HG03064 (cell line): ENCODE measurements at regions not wholly inside any gene's neighbourhood (a gene's known extent, or its start where the extent isn't known, plus 50 kb on each side); places are given as distances from the start of the nearest gene placed in this dataset.
"Not testable (repeated sequence)": the region's sequence is repeated elsewhere in the genome, so short reads cannot be mapped to it uniquely, and the experiment has no call there.

Experiments used
- ATAC-seq: cut with Tn5 transposase; IDR thresholded peaks from one replicate; pipeline ENCODE4 v1.9.1; 2021; ENCODE audit warnings: low read depth; ENCODE audit not compliant: unreplicated experiment

DNA sequence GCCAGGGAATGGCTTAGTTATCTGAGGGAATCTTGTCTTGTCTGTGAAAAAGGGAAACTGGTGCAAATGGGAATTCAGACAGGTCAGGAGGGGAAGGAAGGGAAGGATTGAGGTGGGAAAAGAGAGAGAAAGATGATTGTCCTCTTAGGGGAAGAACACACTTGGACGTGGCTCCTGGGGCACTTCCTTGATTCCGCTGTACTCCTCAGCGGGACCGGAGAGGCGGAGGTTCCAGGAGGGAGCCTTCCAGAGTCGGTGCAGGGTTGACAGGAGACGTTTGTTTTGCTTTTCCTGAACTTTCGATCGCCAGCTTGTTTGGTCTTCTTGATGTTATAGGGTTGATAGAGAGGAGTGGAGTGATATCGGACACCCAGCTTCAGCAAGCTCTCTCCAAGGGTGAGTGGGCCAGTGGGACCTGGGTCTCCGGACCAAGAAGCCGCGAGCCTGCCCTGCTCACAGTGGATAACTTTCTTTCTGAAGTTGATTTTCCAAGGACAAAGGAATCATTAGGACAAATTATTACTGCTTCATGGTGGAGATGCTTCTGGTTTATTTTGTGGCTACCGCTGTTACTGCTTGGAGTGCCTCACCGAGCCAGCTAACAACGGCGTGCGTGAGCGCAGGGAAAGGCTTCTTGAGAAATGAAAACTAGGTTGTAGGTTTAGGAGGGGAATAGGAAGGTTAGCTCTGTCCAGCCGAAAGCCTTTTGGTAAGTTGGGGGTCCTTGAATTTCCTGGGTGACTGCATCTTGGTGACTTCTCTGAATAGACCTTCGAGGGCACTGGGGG, 52.4 kb upstream of the APOD start:
- not testable (repeated sequence) for ATAC-seq

DNA sequence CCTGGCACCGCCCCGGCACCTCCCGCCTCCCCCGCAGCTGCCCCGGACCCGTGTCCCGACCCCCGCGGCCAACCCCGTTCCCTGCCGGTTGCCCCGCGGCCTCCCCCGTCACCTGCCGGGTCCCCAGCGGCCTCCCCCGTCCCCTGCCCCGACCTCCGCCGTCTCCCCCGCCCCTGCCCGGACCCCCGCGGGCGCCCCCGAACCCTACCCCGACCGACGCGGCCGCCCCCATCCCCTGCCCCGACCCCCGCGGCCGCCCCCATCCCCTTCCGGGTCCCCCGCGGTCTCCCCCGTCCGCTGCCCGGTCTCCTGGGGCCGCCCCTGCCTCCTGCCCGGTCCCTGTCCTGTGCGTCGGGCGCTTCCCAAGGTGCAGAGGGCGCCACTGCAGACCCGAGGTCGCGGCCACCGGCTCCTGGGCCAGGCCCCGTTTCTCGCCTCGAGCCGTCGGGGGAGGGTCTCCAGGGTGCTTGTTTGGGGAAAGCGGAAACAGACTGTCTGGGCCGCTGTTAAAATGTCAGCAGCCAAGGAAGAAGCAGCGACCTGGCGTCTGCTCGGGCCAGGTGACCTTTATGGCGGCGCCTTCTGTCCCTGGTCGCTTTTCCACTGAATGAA, 51.6 kb upstream of the APOD start:
- ATAC-seq, result not testable (repeated sequence)

DNA sequence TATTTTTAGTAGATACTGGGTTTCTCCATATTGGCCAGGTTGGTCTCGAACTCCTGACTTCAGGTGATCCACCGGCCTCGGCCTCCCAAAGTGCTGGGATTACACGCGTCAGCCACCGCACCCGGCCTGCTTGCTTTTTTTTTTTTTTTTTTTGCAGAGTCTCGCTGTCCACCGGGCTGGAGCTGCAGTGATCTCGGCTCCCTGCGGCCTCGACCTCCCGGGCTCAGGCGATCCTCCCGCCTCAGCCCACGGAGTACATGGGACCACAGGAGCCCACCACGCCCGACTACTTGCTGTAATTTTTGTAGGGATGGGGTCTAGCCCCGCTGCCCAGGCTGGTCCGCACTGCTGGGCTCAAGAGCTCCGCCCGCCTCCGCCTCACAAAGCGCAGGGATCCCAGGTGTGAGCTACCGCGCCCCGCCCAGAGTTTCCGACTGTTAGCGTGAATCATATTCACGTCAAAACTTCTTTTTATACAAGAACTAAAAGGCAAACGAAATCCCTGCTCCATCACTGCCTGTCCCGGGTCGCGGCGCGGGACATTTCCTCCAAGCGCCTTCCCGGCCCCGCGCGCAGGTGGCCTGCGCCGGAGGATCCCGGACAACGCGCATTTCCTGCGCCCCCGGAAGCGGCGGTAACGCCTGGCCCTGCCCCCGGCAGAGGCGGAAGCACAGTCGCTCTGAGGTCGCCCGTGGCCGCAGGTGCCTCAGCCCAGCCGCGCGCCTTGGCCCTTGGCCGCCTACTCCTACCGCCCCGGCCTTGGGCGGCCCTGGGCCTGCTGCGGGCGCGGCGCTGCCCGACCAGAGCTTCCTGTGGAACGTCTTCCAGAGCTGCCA, 50.9 kb upstream of the APOD start:
- peak; percentile 89 for ATAC-seq
